OCI-LY1 (cell line): ENCODE measurements at regions not wholly inside any gene's neighbourhood (a gene's known extent, or its start where the extent isn't known, plus 50 kb on each side); places are given as distances from the start of the nearest gene placed in this dataset.

Experiments used
- H2AFZ ChIP-seq: fragments of 200-600 bp; sonication (generic), shearing (Covaris generic); 2 replicates; pipeline ENCODE4 v1.6.0; 2014; ENCODE audit warnings: antibody characterized with exemption, mild to moderate bottlenecking, low read length
- H3F3A ChIP-seq: fragments of 200-600 bp; sonication (generic), shearing (Covaris generic); 2 replicates; pipeline ENCODE4 v1.6.0; 2014; ENCODE audit warnings: mild to moderate bottlenecking, antibody characterized with exemption, low read length, moderate library complexity; ENCODE audit not compliant: insufficient read depth
- H3K27ac ChIP-seq: fragments of 200-600 bp; sonication (generic); 2 replicates; pipeline ENCODE4 v1.5.1; 2014; ENCODE audit warnings: low read length, mixed run types, mild to moderate bottlenecking, low read depth; ENCODE audit not compliant: poor library complexity, severe bottlenecking
- H3K27me3 ChIP-seq: fragments of 200-600 bp; sonication (generic); 2 replicates; pipeline ENCODE4 v1.6.0; 2014; ENCODE audit warnings: antibody characterized with exemption, mild to moderate bottlenecking, low read length, moderate library complexity; ENCODE audit not compliant: insufficient read depth
- H3K36me3 ChIP-seq: fragments of 200-600 bp; sonication (generic); 2 replicates; pipeline ENCODE4 v1.6.1; 2014; ENCODE audit warnings: mild to moderate bottlenecking, antibody characterized with exemption, low read length, moderate library complexity, mixed read lengths; ENCODE audit not compliant: insufficient read depth
- H3K4me1 ChIP-seq: fragments of 200-600 bp; sonication (generic); 2 replicates; pipeline ENCODE4 v1.5.1; 2014; ENCODE audit warnings: mild to moderate bottlenecking, low read length, moderate library complexity; ENCODE audit not compliant: insufficient read depth, severe bottlenecking
- H3K4me2 ChIP-seq: fragments of 200-600 bp; sonication (generic), shearing (Covaris generic); 2 replicates; pipeline ENCODE4 v1.6.1; 2014; ENCODE audit warnings: low read length
- H3K4me3 ChIP-seq: fragments of 200-600 bp; sonication (generic); 2 replicates; pipeline ENCODE4 v1.5.1; 2014; ENCODE audit warnings: low read length, low read depth, mild to moderate bottlenecking, mixed read lengths; ENCODE audit not compliant: poor library complexity, severe bottlenecking
- H3K79me2 ChIP-seq: fragments of 200-600 bp; shearing (Covaris generic); 2 replicates; pipeline ENCODE4 v1.6.1; 2016; ENCODE audit warnings: mixed run types, low read length, mixed read lengths; ENCODE audit not compliant: insufficient read depth
- H3K9ac ChIP-seq: fragments of 200-600 bp; sonication (generic), shearing (Covaris generic); 2 replicates; pipeline ENCODE4 v1.6.1; 2014; ENCODE audit warnings: mild to moderate bottlenecking, low read length, mixed read lengths
- H3K9me2 ChIP-seq: fragments of 200-600 bp; sonication (generic), shearing (Covaris generic); 2 replicates; pipeline ENCODE4 v1.6.1; 2014; ENCODE audit warnings: low read depth, mild to moderate bottlenecking, low read length, mixed read lengths
- H3K9me3 ChIP-seq: fragments of 200-600 bp; shearing (Covaris generic); 2 replicates; pipeline ENCODE4 v1.6.1; 2014; ENCODE audit warnings: low read length, mixed read lengths
- H4K20me1 ChIP-seq: fragments of 200-600 bp; sonication (generic), shearing (Covaris generic); 2 replicates; pipeline ENCODE4 v1.6.0; 2016; ENCODE audit warnings: mild to moderate bottlenecking, low read length; ENCODE audit not compliant: insufficient read depth
- CTCF ChIP-seq: fragments of 200-600 bp; sonication (generic), shearing (Covaris generic); IDR thresholded peaks from 2 replicates; pipeline ENCODE4 v1.5.1; 2017; ENCODE audit warnings: mild to moderate bottlenecking, antibody characterized with exemption, low read length, moderate library complexity, mixed read lengths
- EZH2 ChIP-seq: fragments of 200-600 bp; sonication (generic), shearing (Covaris generic); IDR thresholded peaks from 2 replicates; pipeline ENCODE4 v1.8.0; 2017; ENCODE audit warnings: borderline replicate concordance, mixed run types, mild to moderate bottlenecking, antibody characterized with exemption, low read length, moderate library complexity, mixed read lengths

DNA sequence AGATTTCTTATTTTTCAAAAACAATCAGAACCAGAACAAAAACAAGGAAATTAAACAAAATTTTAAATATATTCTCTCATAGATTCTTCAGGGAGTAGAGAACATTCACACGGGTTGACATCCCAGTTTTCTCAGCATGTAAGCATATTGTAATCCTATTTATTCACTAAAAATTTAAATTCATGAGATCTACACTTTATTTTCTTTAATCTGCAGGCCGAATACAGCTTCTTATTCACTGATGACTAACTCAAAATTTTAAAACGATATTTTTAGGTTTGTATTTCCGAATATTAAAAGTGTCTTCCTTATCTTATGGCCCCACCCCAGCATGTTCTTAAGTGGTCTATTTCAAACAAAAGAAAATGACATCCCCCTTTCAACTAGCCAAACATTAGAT lies 262.4 kb downstream of the MEIS1 start:
- no peak overlapping the region for H3K4me3 ChIP-seq
- no peak overlapping the region for H3K4me2 ChIP-seq
- H2AFZ ChIP-seq: no peak overlapping the region
- H3K9me2 ChIP-seq: no peaks in the 10 kb centered on the region
- no peaks in the 10 kb centered on the region for H3K9me3 ChIP-seq
- H3K4me1 ChIP-seq: no peaks in the 10 kb centered on the region
- H3K79me2 ChIP-seq: no peaks in the 10 kb centered on the region
- no peaks in the 10 kb centered on the region for H3K27me3 ChIP-seq
- H4K20me1 ChIP-seq: no peaks in the 10 kb centered on the region
- no peaks in the 10 kb centered on the region for H3K36me3 ChIP-seq
- H3K27ac ChIP-seq: no peak overlapping the region
- no peaks in the 10 kb centered on the region for H3F3A ChIP-seq
- no peak for TF ChIP-seq CTCF
- no peak for TF ChIP-seq EZH2
- no peak overlapping the region for H3K9ac ChIP-seq

GRCh38 chr2:66698091-66698490 lies 263.2 kb downstream of the MEIS1 start:
- no peaks in the 10 kb centered on the region for H3K27me3 ChIP-seq
- no peak for TF ChIP-seq EZH2
- no peak for TF ChIP-seq CTCF
- no peaks in the 10 kb centered on the region for H3K9me3 ChIP-seq
- H3K27ac ChIP-seq: no peak overlapping the region
- H3F3A ChIP-seq: no peaks in the 10 kb centered on the region
- H3K36me3 ChIP-seq: no peaks in the 10 kb centered on the region
- H3K79me2 ChIP-seq: no peaks in the 10 kb centered on the region
- no peaks in the 10 kb centered on the region for H3K4me1 ChIP-seq
- H2AFZ ChIP-seq: no peak overlapping the region
- H4K20me1 ChIP-seq: no peaks in the 10 kb centered on the region
- H3K9ac ChIP-seq: no peak overlapping the region
- no peak overlapping the region for H3K4me2 ChIP-seq
- H3K9me2 ChIP-seq: no peaks in the 10 kb centered on the region
- H3K4me3 ChIP-seq: no peak overlapping the region

- TF ChIP-seq EZH2 (no peak), CTCF (no peak)
- H3K4me1 ChIP-seq: no peaks in the 10 kb centered on the region
- H3K36me3 ChIP-seq: no peaks in the 10 kb centered on the region
- no peaks in the 10 kb centered on the region for H4K20me1 ChIP-seq
- no peak overlapping the region for H3K9ac ChIP-seq
- no peak overlapping the region for H3K4me2 ChIP-seq
- H3K27me3 ChIP-seq: no peaks in the 10 kb centered on the region
- no peaks in the 10 kb centered on the region for H3K9me2 ChIP-seq
- H2AFZ ChIP-seq: no peak overlapping the region
- no peaks in the 10 kb centered on the region for H3K79me2 ChIP-seq
- H3K4me3 ChIP-seq: no peak overlapping the region
- no peak overlapping the region for H3K27ac ChIP-seq
- no peaks in the 10 kb centered on the region for H3F3A ChIP-seq
- H3K9me3 ChIP-seq: no peaks in the 10 kb centered on the region
Measured at GRCh38 chr2:66698576-66699239, 263.8 kb downstream of the MEIS1 start.
